ENCODE measurements at regions not wholly inside any gene's neighbourhood (a gene's known extent, or its start where the extent isn't known, plus 50 kb on each side); places are given as distances from the start of the nearest gene placed in this dataset.

DNA sequence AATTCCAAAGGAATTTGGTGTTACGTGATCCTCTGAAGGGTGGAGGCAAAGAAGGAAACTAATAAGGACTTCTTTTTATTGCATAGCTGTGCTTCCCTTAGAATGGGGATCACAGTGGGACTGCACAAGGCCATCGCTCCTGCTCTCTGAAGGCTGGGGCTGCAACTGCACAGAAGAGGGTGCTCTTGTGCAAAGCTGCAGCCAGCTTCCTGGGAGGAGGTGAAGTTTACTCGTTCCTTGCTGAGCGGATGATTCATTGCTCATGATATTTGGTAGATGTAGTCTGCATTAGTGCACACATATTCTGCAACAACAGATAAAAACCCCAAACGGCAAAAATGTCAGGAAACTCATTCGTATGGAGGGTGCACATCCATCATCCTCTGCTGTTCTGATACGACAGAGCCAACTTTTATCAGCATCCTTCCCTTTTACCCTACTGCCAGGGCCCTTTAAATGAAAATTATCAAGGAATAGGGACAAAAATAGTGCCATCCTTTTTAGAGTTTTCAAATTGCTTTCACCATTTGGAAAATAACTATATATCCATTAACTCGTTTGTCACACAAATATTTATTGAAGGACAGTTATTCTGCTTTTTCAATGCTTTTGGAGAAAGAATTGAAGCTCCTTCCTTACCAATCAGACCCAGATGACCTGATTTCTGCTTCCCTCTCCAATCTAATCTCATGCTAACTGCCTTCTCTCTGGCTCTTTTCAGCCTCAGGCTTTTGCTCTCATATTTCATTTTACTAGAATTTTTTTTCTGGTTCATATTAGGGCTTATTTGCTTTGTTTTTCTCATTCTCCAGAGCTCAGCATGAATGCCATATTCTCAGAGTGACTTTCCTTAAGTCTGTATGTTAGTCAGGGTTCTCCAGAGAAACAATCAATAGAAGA is 263.6 kb downstream of the DUSP10 start:
- TF ChIP-seq, protein P1, sequence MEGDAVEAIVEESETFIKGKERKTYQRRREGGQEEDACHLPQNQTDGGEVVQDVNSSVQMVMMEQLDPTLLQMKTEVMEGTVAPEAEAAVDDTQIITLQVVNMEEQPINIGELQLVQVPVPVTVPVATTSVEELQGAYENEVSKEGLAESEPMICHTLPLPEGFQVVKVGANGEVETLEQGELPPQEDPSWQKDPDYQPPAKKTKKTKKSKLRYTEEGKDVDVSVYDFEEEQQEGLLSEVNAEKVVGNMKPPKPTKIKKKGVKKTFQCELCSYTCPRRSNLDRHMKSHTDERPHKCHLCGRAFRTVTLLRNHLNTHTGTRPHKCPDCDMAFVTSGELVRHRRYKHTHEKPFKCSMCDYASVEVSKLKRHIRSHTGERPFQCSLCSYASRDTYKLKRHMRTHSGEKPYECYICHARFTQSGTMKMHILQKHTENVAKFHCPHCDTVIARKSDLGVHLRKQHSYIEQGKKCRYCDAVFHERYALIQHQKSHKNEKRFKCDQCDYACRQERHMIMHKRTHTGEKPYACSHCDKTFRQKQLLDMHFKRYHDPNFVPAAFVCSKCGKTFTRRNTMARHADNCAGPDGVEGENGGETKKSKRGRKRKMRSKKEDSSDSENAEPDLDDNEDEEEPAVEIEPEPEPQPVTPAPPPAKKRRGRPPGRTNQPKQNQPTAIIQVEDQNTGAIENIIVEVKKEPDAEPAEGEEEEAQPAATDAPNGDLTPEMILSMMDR (IDR thresholded peaks at IDR 0.05; ENCODE audit: poor library complexity, severe bottlenecking) = peak; percentile 72
- TF ChIP-seq, protein P2, sequence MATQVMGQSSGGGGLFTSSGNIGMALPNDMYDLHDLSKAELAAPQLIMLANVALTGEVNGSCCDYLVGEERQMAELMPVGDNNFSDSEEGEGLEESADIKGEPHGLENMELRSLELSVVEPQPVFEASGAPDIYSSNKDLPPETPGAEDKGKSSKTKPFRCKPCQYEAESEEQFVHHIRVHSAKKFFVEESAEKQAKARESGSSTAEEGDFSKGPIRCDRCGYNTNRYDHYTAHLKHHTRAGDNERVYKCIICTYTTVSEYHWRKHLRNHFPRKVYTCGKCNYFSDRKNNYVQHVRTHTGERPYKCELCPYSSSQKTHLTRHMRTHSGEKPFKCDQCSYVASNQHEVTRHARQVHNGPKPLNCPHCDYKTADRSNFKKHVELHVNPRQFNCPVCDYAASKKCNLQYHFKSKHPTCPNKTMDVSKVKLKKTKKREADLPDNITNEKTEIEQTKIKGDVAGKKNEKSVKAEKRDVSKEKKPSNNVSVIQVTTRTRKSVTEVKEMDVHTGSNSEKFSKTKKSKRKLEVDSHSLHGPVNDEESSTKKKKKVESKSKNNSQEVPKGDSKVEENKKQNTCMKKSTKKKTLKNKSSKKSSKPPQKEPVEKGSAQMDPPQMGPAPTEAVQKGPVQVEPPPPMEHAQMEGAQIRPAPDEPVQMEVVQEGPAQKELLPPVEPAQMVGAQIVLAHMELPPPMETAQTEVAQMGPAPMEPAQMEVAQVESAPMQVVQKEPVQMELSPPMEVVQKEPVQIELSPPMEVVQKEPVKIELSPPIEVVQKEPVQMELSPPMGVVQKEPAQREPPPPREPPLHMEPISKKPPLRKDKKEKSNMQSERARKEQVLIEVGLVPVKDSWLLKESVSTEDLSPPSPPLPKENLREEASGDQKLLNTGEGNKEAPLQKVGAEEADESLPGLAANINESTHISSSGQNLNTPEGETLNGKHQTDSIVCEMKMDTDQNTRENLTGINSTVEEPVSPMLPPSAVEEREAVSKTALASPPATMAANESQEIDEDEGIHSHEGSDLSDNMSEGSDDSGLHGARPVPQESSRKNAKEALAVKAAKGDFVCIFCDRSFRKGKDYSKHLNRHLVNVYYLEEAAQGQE (IDR thresholded peaks at IDR 0.05; ENCODE audit: borderline replicate concordance) = no peak
- peak; percentile 81 for TF ChIP-seq RAD21 (conservative IDR thresholded peaks at IDR 0.05)
- no peak for TF ChIP-seq MXI1 (conservative IDR thresholded peaks at IDR 0.05; ENCODE audit: poor library complexity, severe bottlenecking)
- TF ChIP-seq EP300 (conservative IDR thresholded peaks at IDR 0.05; ENCODE audit: poor library complexity, severe bottlenecking) = no peak
